NOMO-1 (cell line): ENCODE measurements at regions not wholly inside any gene's neighbourhood (a gene's known extent, or its start where the extent isn't known, plus 50 kb on each side); places are given as distances from the start of the nearest gene placed in this dataset.
"Not testable (repeated sequence)": the region's sequence is repeated elsewhere in the genome, so short reads cannot be mapped to it uniquely, and the experiment has no call there.

Source experiments
- DNase-seq, 2 experiments: peaks; one replicate each; lab custom pipeline; 2025; ENCODE audit not compliant: unreplicated experiment in 2 of 2; lab: John Stamatoyannopoulos, UW

GRCh38 chr3:166274351-166275023 is 437.3 kb upstream of the BCHE start:
- no peak for DNase-seq

DNA sequence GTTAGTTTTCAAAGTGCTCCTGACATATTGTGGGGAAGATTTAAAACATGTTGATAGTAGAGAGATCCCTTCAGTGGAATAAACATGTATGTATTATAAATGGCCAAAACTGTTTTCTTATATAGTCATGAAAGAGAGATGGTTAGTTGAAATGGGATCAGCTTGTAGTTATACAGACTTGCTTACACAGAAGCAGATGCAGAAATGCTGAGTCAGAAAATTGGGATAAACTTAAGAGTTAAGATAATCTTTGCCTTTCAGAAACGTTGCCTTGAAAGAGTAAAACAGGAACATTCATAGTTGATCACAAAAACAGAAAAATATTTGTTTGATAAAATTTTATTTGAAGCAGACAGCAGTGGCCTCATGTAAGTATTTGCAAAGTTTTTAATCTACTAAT is 433.2 kb upstream of the BCHE start:
- DNase-seq = no peak

DNA sequence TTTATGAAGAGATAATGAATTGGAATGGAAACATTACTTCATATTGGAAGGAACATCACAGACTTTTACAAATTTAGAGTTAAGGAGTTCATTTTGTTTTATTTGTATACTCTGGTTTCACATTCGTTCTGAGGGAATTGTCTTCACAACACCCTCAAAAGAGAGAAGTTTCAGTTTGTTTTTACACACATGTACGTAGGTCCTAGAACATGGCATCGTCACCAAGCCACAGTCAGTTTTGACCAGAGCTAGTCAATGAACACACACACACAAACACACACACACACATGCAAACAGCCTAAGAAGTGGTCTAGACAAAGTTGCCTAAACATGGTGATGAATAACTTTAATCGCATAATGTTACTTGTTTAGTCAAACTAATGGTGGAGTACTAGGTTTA is 427.9 kb upstream of the BCHE start:
- DNase-seq = no peak

DNA sequence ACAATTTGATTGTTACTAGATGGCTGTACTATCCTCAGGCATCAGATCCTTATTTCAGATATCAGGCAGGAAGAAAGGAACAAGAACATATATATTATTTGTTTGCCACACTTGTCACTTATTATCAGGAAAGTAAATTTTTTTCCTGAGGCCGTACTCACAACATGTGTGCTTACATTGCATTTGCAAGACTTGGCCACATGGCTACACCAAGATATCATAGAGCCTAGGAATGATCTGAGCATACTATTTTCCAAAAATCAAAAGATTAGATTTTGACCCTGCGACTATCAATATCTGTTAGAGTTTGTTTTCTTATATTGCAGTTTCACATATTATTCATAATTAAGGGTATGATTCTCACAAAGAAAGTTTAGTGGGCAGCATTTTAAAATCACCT is 426.2 kb upstream of the BCHE start:
- DNase-seq = no peak

DNA sequence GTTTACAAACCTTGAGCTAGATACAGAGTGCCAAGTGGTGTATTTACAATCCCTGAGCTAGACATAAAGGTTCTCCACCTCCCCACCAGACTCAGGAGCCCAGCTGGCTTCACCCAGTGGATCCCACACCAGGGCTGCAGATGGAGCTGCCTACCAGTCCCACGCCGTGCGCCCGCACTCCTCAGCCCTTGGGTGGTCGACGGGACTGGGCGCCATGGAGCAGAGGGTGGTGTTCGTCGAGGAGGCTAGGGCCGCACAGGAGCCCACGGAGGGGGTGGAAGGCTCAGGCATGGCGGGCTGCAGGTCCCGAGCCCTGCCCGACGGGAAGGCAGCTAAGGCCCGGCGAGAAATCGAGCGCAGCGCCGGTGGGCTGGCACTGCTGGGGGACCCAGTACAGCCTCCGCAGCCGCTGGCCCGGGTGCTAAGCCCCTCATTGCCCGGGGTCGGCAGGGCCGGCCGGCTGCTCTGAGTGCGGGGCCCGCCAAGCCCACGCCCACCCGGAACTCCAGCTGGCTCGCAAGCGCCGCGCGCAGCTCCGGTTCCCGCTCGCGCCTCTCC is 421.1 kb upstream of the BCHE start:
- DNase-seq = not testable (repeated sequence)

- no peak for DNase-seq
These were observed 420.5 kb upstream of the BCHE start for GRCh38 chr3:166257715-166258114.

DNA sequence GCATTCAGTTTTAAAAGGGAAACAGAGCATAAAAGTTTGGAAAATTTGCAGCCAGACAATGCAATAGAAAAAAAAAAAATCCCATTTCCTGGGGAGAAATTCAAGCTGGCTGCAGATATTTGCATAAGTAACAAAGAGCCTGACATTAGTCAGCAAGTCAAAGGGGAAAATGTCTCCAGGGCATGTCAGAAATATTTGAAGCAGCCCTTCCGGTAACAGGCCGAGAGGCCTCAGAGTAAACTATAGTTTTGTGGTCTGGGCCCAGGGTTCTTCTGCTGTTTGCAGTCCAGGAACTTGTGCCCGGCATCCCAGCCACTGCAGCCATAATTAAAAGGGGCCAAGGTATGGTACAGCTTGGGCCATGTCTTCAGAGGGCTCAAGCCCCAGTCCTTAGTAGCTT is 411.6 kb upstream of the BCHE start:
- no peak for DNase-seq

DNA sequence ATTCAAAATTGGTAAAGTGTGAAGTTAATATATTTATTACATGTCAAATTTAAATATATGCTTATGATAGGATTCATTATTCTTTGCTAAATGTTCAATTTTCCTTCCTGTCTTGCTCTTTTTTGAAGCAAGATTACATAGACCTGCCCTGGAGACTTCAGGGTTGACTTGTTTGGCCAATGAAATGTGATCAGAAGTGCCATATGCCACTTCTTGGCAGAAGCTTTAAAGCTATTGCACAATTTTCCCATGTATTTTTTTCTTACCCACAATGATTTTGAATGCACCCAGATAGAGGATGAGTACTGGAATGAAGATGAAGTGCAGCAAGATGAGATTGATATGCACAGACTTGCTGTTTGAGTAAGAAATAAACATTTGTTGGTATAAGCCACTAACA is 406.3 kb upstream of the BCHE start:
- DNase-seq = no peak

- DNase-seq = no peak
These were observed 385.9 kb upstream of the BCHE start for GRCh38 chr3:166223120-166223519.

GRCh38 chr3:166211451-166211850 is 374.2 kb upstream of the BCHE start:
- no peak for DNase-seq

DNA sequence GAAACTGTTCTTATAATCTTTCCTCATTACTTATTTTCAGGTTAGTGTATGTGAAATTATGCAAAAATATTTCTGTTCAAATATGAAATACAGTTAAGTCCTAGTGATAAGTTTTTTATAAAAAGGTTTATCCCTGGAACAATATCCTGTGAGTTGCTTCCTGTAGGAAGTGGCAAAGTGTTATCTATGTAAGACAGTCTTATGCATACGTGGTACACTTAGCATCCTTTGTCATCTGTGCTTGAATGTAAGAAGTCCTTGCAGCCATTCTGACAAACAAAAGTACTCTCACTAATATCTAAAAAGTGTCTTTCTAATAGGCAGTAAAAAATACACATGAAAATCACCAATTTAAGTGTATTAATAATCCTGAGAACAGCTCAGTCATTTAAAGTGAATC is 372.5 kb upstream of the BCHE start:
- no peak for DNase-seq

DNA sequence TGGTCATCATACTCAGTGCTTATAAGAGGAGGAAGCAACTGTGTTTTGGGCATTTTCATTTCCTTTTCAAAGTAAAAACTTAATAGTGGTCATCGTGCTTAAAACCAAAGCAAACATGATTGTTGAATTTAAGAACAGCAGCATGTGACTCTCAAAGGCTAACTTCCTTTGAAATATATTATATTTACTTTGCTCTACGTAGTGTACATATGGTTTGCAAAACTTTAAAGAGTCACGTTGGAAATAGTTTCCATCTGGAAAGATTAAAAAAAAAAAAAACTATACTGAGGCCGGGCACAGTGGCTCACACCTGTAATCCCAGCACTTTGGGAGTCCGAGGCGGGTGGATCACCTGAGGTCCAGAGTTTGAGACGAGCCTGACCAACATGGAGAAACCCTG is 367.9 kb upstream of the BCHE start:
- no peak for DNase-seq

GRCh38 chr3:166201476-166201875 is 364.3 kb upstream of the BCHE start:
- DNase-seq = no peak

DNA sequence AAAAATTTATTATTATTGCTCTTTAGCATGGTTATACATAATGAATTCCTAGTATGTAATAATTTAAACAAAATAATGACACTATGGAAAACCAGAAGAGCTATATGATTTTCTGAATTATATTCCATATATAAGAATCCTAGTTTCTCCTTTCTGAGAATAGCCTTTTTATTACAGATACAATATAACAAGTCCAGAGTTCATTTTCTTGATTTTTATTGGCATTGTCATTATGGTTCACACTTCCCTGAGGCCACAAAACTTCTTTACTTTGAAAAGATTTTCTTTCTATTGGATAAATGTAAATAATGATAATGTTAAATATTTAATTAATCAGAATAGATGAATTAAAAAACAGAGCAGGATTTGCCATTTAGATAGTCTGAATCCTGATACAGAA is 362.3 kb upstream of the BCHE start:
- DNase-seq = no peak

- no peak for DNase-seq
These were observed 358.6 kb upstream of the BCHE start for GRCh38 chr3:166195808-166196207.

DNA sequence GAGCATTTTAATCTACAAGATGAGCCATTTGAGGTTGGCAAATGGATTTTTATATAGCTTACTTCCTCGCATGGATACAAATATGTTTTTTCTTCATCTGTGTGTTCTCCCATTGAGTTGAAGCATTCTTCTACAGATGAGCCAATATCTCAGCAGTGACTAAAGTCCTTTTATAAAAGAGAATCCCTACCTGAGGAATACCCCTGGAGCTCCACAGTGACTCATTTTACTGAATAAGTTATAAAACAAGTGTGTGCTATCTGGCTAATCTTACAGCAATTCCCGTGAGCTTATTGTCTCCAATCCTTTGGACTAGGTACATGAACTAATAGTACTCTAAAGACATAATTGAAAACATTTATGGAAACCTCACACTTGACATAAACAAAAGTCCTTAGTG is 354.2 kb upstream of the BCHE start:
- no peak for DNase-seq

DNA sequence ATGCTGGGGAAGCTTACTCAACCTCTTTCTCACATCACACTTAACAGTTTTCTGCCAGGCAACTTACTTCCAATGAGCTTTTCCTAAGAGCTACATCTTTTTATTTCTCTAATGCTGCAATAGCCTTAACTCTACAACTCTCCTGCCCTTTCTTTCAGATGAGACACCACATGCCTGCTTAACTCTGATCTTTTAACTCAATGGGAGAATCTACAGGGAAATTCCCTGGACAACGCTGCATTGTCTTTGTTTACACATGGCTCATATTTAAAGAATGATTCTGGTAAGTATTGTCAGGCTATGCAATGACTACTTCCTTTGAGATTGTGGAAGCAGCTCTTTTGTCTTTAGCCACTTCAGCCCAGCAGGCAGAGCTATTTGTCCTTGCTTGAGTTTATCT is 353.1 kb upstream of the BCHE start:
- no peak for DNase-seq

- no peak for DNase-seq
These were observed 350.0 kb upstream of the BCHE start for GRCh38 chr3:166187237-166187636.

DNA sequence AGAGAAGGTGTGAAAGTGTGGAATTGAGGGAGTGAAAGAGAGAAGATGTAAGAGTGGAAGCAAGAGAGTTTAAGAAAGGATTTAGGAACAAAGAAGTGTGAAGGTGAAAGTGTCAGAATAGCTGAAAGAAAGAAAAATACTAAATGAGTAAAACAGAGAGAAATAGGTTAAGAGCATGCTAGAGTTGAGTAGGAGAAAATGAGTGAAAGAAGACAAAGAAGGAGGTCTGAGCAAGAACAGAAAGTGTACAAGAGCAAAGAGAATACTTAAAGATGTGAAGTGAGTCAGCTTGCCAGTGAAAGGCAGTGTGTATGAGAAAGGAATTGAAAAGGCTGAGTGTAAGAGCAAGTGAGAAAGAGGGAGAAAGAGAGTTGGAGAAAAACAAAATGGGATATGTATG is 348.8 kb upstream of the BCHE start:
- no peak for DNase-seq

- DNase-seq = no peak
These were observed 339.9 kb upstream of the BCHE start for GRCh38 chr3:166177130-166177529.

DNA sequence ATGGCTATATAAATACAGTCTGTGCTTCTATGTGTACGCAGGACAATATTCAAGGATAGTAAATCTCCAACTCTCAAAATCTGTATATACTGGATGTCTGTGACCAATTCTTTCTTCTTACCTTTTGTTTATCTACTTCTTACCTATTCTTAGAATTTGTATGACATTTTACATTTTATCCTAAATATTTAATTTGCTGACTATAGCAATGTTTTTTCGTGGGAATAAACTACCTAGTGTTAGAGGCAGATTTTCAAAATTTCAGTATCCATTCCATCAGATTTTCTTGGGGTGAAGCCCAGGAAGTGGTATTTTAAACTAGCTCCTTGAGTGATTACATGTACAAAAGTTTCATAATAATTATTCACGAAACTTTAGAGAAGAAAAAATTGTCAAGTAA is 334.5 kb upstream of the BCHE start:
- no peak for DNase-seq

- DNase-seq = no peak
These were observed 332.5 kb upstream of the BCHE start for GRCh38 chr3:166169681-166170080.

DNA sequence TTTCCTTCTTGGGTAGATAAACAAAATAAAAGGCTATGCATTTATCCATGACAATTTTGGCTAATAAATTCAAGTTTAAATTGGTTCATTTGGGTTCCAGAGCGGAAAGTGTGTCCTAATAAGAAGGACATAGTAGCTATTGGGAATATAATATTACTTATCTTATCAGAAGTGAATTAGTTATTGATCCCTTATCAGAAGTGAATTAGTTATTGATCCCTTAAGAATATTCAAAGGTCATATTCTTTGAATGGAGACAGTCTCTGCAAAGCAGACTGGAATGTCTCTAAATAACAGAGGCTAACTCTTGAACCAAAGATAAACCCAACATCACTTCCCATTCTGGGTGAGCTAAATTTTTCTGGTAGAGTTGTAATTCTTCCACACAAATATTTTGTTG is 290.7 kb upstream of the BCHE start:
- no peak for DNase-seq
